Activated CD8-positive, alpha-beta memory T cell treated with anti-CD3 and anti-CD28 coated beads, Interleukin-2, amount 10 ng/mL, durations not matched to agents 7 days and 5 days (primary cell): ENCODE measurements at regions not wholly inside any gene's neighbourhood (a gene's known extent, or its start where the extent isn't known, plus 50 kb on each side); places are given as distances from the start of the nearest gene placed in this dataset.
"Not testable (repeated sequence)": the region's sequence is repeated elsewhere in the genome, so short reads cannot be mapped to it uniquely, and the experiment has no call there.

Experiments used
- ATAC-seq: fragments of 150-1000 bp; cut with Tn5 transposase; one replicate; pipeline ENCODE4 v1.10.0; 2021; ENCODE audit warnings: moderate library complexity
- CTCF ChIA-PET: fragments of 350-600 bp; sonication (Branson Sonifier 250); formaldehyde crosslinking; loops from one replicate; lab custom pipeline; 2021; ENCODE audit warnings: antibody characterized with exemption; lab: Charles Lee
- DNase-seq: peaks from one replicate; pipeline ENCODE4 v3.0.0-alpha.2; 2020
- H3K27ac Mint-ChIP-seq: one replicate; pipeline ENCODE4 v1.8.0; 2021; ENCODE audit warnings: mild to moderate bottlenecking, mixed read lengths
- H3K27me3 Mint-ChIP-seq: one replicate; pipeline ENCODE4 v1.8.0; 2021; ENCODE audit warnings: mixed read lengths
- H3K36me3 Mint-ChIP-seq: one replicate; pipeline ENCODE4 v1.8.0; 2021; ENCODE audit warnings: mild to moderate bottlenecking, mixed read lengths
- H3K4me1 Mint-ChIP-seq: one replicate; pipeline ENCODE4 v1.8.0; 2021; ENCODE audit warnings: mixed read lengths
- H3K4me3 Mint-ChIP-seq: one replicate; pipeline ENCODE4 v1.8.0; 2021; ENCODE audit warnings: mild to moderate bottlenecking, moderate library complexity, mixed read lengths
- H3K9me3 Mint-ChIP-seq: one replicate; pipeline ENCODE4 v1.8.0; 2022; ENCODE audit warnings: low read depth, mixed read lengths

DNA sequence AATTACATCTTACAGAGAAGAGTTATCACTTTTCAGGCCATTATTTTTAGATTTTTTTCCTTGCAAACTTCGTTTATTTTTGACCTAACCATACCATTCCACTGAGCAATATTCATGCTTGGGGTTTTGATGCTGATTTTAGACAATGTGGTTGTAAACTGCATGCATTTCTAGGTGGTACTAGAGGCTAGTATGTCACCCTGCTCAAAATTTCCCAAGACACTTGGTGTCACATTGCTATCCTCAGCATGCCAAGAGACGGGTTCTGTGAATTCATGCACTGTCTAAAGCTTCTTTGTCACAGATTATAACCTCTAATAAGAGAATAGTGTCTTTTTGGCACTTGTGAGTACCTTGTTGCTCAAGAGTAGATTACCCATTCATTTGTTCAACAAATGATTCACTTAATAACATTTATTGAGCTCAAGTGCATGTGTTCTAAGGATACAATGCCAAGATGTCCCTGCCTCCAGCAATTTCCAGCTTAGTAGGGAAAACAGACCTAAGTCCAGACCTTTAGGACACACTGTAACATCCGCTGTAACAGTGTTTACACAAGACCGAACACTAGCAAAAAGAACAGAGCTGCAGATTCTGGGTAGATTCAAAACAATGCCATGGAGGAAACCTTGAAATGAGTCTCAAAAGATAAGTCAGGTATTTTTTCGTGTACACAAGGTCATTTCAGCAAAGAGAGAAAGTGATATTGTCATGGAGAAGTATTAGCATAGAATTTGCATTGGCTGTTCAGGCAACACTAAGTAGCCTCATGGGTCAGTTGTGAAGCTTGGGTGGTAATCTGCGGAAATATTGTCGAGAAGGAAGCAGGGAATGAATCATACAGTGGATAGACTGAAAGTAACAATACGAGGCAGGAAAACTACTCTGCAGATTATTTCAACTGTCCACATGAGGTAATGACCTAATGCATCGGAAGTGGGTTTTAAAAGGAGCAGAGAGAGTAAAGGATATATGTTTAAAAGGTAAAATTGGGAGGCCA lies 515.1 kb upstream of the ZFP42 start:
- Mint-ChIP-seq H3K4me3 (no peak overlapping the region), H3K27me3 (no peaks in the 10 kb centered on the region), H3K9me3 (peaks cover 6% of the 10 kb centered on the region), H3K4me1 (no peaks in the 10 kb centered on the region), H3K36me3 (no peaks in the 10 kb centered on the region), H3K27ac (no peak overlapping the region)
- no peak for ATAC-seq
- DNase-seq, result no peak
- CTCF ChIA-PET, result no interaction called here

DNA sequence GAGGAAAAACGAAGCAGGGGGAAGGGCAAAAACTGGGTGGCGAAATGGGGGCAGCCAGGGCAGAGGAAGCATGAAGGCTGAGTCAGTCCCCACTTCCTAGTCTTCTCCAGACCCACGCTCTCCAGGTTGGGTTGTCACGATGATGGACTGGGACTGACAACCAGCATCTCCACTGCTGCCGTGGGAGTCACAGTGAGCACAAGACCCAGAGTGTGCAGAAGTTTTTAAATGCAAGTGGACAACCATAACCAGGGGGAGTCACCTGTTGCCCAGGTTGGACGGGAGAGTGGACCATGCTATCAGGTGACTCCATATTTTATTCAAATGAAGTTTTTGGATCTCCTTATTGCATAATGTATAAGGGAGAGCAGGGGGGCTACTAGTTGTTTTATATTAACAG lies 511.4 kb upstream of the ZFP42 start:
- ATAC-seq (no peak), DNase-seq (no peak)
- no peak overlapping the region for H3K4me3 Mint-ChIP-seq
- H3K27ac Mint-ChIP-seq, result no peak overlapping the region
- CTCF ChIA-PET, result no interaction called here
- H3K27me3 Mint-ChIP-seq, result no peaks in the 10 kb centered on the region
- H3K9me3 Mint-ChIP-seq, result peaks cover 13% of the 10 kb centered on the region
- H3K4me1 Mint-ChIP-seq, result no peaks in the 10 kb centered on the region
- no peaks in the 10 kb centered on the region for H3K36me3 Mint-ChIP-seq

DNA sequence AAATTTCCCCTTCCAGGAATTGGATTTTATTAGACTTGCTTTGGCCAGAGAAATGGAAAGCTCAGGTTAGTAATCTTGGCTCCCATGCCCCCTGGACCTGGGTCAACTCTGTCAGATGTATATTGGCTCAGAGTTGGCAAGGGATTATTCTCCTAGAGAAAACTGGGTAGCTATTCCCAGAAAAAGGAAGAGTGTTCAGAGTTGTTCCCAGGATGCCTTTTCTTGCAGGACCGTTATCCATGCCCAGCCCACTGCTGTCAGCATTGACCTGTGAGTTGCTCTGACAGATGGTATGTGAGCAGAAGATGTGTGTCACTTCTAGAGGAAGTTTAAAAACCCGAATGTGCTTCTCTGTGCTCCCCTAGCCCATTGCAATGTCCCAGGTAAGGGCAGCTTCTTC lies 509.9 kb upstream of the ZFP42 start:
- CTCF ChIA-PET, result no interaction called here
- Mint-ChIP-seq H3K4me3 (no peak overlapping the region), H3K9me3 (peaks cover 16% of the 10 kb centered on the region)

DNA sequence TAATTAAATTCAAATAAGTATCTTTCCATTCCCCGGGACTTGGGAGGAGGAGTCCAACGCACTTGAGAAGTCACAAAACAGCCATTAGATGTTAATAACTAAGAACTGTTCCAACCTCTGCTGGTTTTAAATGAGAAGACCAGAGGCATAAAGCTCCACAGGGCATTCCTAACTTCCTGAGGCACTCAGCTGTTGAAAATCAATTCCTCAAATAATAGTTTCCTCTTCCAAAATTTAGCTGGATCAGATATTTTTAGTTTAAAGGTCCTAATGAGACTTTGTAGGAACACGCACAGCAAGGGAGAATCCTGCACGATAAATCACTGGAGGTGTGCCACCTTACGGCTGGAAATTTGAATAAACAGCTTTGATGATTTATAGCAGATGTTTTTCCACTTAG lies 504.3 kb upstream of the ZFP42 start:
- Mint-ChIP-seq H3K36me3 (peaks cover 1% of the 10 kb centered on the region), H3K27ac (no peak overlapping the region), H3K9me3 (peaks cover 20% of the 10 kb centered on the region), H3K4me1 (no peaks in the 10 kb centered on the region), H3K4me3 (no peak overlapping the region), H3K27me3 (no peaks in the 10 kb centered on the region)
- no peak for DNase-seq
- ATAC-seq, result no peak
- CTCF ChIA-PET, result no interaction called here

More for the DNA sequence above, 509.9 kb upstream of the ZFP42 start:
- no peak overlapping the region for H3K27ac Mint-ChIP-seq
- ATAC-seq (no peak), DNase-seq (no peak)
- H3K4me1 Mint-ChIP-seq, result no peaks in the 10 kb centered on the region
- H3K27me3 Mint-ChIP-seq, result no peaks in the 10 kb centered on the region
- H3K36me3 Mint-ChIP-seq, result peaks cover 1% of the 10 kb centered on the region

GRCh38 chr4:187491959-187492358 lies 503.6 kb upstream of the ZFP42 start:
- Mint-ChIP-seq H3K27ac (no peak overlapping the region), H3K4me1 (no peaks in the 10 kb centered on the region), H3K9me3 (peaks cover 20% of the 10 kb centered on the region), H3K27me3 (no peaks in the 10 kb centered on the region), H3K4me3 (no peak overlapping the region), H3K36me3 (peaks cover 1% of the 10 kb centered on the region)
- CTCF ChIA-PET, result no interaction called here
- ATAC-seq, result no peak
- DNase-seq, result no peak

GRCh38 chr4:187493661-187494060 lies 501.9 kb upstream of the ZFP42 start:
- H3K4me1 Mint-ChIP-seq, result no peaks in the 10 kb centered on the region
- H3K27me3 Mint-ChIP-seq, result no peaks in the 10 kb centered on the region
- H3K36me3 Mint-ChIP-seq, result peaks cover 1% of the 10 kb centered on the region
- ATAC-seq (no peak), DNase-seq (no peak)
- no peak overlapping the region for H3K4me3 Mint-ChIP-seq
- peaks cover 12% of the 10 kb centered on the region for H3K9me3 Mint-ChIP-seq
- H3K27ac Mint-ChIP-seq, result no peak overlapping the region
- CTCF ChIA-PET, result no interaction called here

DNA sequence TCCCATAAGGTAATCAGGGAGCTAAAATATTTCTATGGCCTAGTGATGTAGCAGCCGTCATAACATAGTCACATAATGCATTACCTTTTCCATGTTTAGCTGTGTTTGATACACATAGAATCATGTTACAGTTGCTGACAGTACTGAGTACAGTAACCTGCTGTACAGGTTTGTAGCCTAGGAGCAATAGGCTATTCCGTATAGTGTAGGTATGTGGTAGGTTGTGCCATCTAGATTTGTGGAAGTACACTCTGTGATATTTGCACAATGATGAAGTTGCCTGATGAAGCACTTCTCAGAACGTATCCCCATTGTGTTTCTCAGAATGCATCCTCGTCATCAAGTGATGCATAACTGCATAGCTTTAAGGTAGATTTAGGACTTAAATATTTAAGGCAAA lies 495.6 kb upstream of the ZFP42 start:
- CTCF ChIA-PET, result no interaction called here
- DNase-seq (no peak), ATAC-seq (no peak)
- Mint-ChIP-seq H3K4me1 (no peaks in the 10 kb centered on the region), H3K27ac (no peak overlapping the region), H3K36me3 (no peaks in the 10 kb centered on the region), H3K27me3 (no peaks in the 10 kb centered on the region), H3K9me3 (peaks cover 2% of the 10 kb centered on the region), H3K4me3 (no peak overlapping the region)

- Mint-ChIP-seq H3K27me3 (no peaks in the 10 kb centered on the region), H3K9me3 (peaks cover 2% of the 10 kb centered on the region), H3K4me3 (no peak overlapping the region), H3K36me3 (no peaks in the 10 kb centered on the region), H3K4me1 (no peaks in the 10 kb centered on the region), H3K27ac (no peak overlapping the region)
- CTCF ChIA-PET, result no interaction called here
- DNase-seq (no peak), ATAC-seq (no peak)
Observed at GRCh38 chr4:187500796-187501195, 494.8 kb upstream of the ZFP42 start.

- H3K4me3 Mint-ChIP-seq, result no peak overlapping the region
- CTCF ChIA-PET, result no interaction called here
- H3K27ac Mint-ChIP-seq, result no peak overlapping the region
- ATAC-seq (no peak), DNase-seq (no peak)
- no peaks in the 10 kb centered on the region for H3K27me3 Mint-ChIP-seq
- no peaks in the 10 kb centered on the region for H3K4me1 Mint-ChIP-seq
- H3K9me3 Mint-ChIP-seq, result peaks cover 2% of the 10 kb centered on the region
- H3K36me3 Mint-ChIP-seq, result no peaks in the 10 kb centered on the region
Observed at GRCh38 chr4:187501731-187502130, 493.8 kb upstream of the ZFP42 start.

GRCh38 chr4:187504974-187505797 lies 490.4 kb upstream of the ZFP42 start:
- DNase-seq (no peak), ATAC-seq (peak; percentile 42)
- CTCF ChIA-PET, result no interaction called here
- Mint-ChIP-seq H3K27ac (peak overlapping the region; percentile 59), H3K9me3 (peaks cover 9% of the 10 kb centered on the region), H3K36me3 (no peaks in the 10 kb centered on the region), H3K27me3 (no peaks in the 10 kb centered on the region), H3K4me3 (peak overlapping the region; percentile 72), H3K4me1 (no peaks in the 10 kb centered on the region)

DNA sequence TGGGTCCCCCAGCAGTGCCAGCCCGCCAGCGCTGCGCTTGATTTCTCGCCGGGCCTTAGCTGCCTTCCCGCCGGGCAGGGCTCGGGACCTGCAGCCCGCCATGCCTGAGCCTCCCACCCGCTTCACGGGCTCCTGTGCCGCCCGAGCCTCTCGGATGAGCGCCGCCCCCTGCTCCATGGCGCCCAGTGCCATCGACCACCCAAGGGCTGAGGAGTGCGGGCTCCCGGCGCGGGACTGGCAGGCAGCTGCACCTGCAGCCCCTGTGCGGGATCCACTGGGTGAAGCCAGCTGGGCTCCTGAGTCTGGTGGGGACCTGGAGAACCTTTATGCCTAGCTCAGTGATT lies 489.8 kb upstream of the ZFP42 start:
- CTCF ChIA-PET, ATAC-seq, H3K27ac Mint-ChIP-seq, H3K27me3 Mint-ChIP-seq, H3K36me3 Mint-ChIP-seq, H3K4me3 Mint-ChIP-seq, H3K4me1 Mint-ChIP-seq, DNase-seq, H3K9me3 Mint-ChIP-seq: not testable (repeated sequence)

DNA sequence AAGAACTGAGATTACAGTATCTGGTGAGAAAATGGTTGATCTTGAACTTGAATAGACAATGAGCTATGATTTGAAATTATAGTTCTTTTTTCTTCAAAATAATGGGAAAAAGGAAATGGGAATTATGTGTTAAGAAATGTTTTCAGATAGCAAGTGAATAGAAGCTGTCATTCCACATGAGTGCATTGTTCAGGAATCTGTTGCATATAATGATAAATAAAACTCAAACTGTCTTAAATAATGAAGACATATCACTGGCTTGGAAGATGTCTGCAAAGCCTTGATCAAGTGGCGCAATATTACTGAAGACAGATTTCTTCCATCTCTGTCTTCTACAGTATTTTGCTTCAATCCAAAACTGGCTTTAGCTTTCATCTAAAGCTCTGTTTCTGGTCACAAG lies 479.3 kb upstream of the ZFP42 start:
- Mint-ChIP-seq H3K36me3 (no peaks in the 10 kb centered on the region), H3K9me3 (peaks cover 4% of the 10 kb centered on the region), H3K27ac (no peak overlapping the region), H3K4me1 (no peaks in the 10 kb centered on the region), H3K27me3 (no peaks in the 10 kb centered on the region), H3K4me3 (no peak overlapping the region)
- no peak for ATAC-seq
- DNase-seq, result no peak
- CTCF ChIA-PET, result no interaction called here

DNA sequence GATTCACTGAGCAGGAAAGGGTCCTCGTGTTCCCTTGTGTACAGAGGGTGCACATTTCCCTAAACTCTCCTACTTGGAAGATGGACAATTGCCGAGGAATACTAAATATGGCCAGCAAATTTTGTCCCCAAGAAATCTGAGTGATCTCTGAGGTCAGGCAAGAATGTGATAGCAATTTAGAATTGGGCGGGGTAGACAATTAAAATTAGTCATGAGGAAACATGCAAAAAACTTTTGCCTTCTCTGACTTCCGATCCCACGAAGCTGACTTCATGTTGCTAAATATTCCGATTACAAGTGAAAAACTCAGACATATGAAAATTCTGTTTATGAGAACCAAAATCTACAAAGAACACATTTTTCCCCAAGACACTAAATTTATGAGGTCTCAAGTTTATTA lies 453.9 kb upstream of the ZFP42 start:
- CTCF ChIA-PET, result no interaction called here
- DNase-seq, result no peak
- no peak for ATAC-seq
- Mint-ChIP-seq H3K27ac (no peak overlapping the region), H3K36me3 (no peaks in the 10 kb centered on the region), H3K27me3 (no peaks in the 10 kb centered on the region), H3K4me3 (no peak overlapping the region), H3K4me1 (no peaks in the 10 kb centered on the region), H3K9me3 (peaks cover 14% of the 10 kb centered on the region)
